ENCODE measurements at regions not wholly inside any gene's neighbourhood (a gene's known extent, or its start where the extent isn't known, plus 50 kb on each side); places are given as distances from the start of the nearest gene placed in this dataset.

DNA sequence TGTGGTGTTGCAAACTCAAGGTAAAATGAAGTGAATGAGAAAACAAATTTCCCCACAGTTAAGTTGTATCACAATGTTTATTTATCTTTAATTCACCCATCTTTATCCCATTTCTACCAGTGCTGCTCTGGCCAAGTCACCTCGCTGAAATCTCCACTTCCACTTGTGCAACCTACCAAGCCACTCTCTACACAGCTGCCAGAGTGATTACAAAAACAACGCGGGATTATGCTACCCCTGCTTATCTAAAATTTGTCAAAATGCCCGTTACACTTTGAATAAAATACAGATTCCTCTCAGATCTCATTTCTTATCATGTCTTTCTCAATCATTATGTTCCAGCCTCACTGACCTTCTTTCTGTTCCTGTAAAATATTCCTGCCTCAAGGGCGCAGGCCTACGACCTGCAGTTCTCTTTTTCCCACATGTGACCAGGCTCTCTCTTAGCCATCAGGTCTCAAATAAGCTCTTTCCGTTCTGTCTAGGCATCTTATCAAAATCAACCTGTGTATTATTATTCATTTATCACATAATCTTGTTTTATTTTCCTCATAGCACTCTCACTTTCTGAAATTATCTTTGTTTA is 95.6 kb downstream of the NTMT2 start:
- H3K4me3 ChIP-seq (ENCODE audit: low read depth, low read length) = no peak overlapping the region
- no peaks in the 10 kb centered on the region for H3K36me3 ChIP-seq (ENCODE audit: insufficient read depth, low read length)
- no peaks in the 10 kb centered on the region for H3K27me3 ChIP-seq (ENCODE audit: insufficient read depth, low read length)
- no peaks in the 10 kb centered on the region for H3K79me2 ChIP-seq (ENCODE audit: control insufficient read depth, insufficient read depth, low read length, unreplicated experiment)
- H3K4me1 ChIP-seq (ENCODE audit: control insufficient read depth, insufficient read depth, low read length, unreplicated experiment) = no peaks in the 10 kb centered on the region
- H3K27ac ChIP-seq (ENCODE audit: low read depth, low read length) = no peak overlapping the region
- no peak overlapping the region for H2AFZ ChIP-seq (ENCODE audit: low read length, unreplicated experiment)

DNA sequence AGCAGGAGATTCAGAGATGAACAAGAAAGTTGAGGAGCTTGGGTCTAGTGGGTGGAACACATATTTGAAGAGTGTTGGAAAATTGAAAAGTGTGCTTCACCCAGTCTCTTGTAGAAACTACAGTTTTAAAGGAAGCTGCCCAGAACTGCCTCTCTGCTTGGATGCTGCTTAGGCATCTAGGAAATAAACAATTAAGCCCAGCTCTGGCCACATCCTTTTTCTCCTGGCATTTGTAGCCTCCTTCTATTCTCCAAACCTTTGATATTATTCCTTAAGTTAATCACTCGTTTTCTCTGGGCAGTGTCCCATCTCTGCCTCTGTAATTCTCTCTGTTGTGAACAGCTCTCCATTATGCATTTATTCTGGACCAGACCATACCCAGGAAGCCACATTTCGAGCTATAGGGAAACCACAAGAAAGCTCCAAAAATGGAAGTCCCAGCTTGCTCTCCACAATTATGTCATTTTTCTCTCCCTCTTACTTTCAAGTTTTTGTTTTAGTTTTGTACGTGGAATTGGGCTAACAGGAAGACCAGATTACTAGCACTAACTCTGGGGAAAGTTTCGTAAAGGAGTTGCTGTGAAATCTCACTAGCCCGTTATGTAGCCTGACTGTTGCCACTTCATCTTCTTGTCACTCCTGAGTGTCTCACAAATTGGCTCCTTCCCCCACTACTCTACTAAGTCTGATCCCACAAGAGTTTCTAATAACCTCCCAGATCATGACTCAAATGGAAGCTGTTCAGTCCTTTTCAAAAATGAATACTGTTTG is 102.2 kb downstream of the NTMT2 start:
- H3K27ac ChIP-seq (ENCODE audit: low read depth, low read length) = no peak overlapping the region
- no peak overlapping the region for H2AFZ ChIP-seq (ENCODE audit: low read length, unreplicated experiment)
- H3K79me2 ChIP-seq (ENCODE audit: control insufficient read depth, insufficient read depth, low read length, unreplicated experiment) = no peaks in the 10 kb centered on the region
- no peaks in the 10 kb centered on the region for H3K36me3 ChIP-seq (ENCODE audit: insufficient read depth, low read length)
- no peaks in the 10 kb centered on the region for H3K4me1 ChIP-seq (ENCODE audit: control insufficient read depth, insufficient read depth, low read length, unreplicated experiment)
- no peak overlapping the region for H3K4me3 ChIP-seq (ENCODE audit: low read depth, low read length)
- H3K27me3 ChIP-seq (ENCODE audit: insufficient read depth, low read length) = no peaks in the 10 kb centered on the region

DNA sequence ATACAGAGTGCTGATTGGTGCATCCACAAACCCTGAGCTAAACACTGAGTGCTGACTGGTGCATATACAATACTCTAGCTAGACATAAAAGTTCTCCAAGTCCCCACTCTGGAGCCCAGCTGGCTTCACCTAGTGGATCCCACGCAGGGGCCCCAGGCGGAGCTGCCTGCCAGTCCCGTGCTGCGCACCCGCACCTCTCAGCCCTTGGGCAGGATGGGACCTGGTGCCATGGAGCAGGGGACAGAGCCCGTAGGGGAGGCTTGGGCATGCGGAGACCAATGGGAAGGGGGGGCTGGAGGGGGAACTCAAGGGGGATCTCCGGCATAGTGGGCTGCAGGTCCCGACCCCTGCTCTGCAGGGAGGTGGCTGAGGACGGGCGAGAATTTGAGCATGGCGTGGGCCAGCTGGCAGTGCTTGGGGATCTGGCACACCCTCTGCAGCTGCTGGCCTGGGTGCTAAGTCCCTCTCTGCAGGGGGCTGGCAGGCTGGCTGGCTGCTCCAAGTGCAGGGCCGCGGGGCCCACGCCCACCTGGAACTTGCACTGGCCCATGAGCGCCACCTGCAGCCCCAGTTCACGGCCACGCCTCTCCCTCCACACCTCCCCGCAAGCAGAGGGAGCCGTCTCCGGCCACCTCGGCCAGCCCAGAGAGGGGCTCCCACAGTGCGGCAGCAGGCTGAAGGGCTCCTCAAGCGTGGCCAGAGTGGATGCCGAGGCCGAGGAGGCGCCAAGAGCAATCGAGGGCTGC is 104.9 kb downstream of the NTMT2 start:
- Histone ChIP-seq H2AFZ (ENCODE audit: low read length, unreplicated experiment) (no peak overlapping the region), H3K4me3 (ENCODE audit: low read depth, low read length) (no peak overlapping the region), H3K79me2 (ENCODE audit: control insufficient read depth, insufficient read depth, low read length, unreplicated experiment) (no peaks in the 10 kb centered on the region), H3K27ac (ENCODE audit: low read depth, low read length) (no peak overlapping the region), H3K36me3 (ENCODE audit: insufficient read depth, low read length) (no peaks in the 10 kb centered on the region), H3K27me3 (ENCODE audit: insufficient read depth, low read length) (no peaks in the 10 kb centered on the region), H3K4me1 (ENCODE audit: control insufficient read depth, insufficient read depth, low read length, unreplicated experiment) (no peaks in the 10 kb centered on the region)

DNA sequence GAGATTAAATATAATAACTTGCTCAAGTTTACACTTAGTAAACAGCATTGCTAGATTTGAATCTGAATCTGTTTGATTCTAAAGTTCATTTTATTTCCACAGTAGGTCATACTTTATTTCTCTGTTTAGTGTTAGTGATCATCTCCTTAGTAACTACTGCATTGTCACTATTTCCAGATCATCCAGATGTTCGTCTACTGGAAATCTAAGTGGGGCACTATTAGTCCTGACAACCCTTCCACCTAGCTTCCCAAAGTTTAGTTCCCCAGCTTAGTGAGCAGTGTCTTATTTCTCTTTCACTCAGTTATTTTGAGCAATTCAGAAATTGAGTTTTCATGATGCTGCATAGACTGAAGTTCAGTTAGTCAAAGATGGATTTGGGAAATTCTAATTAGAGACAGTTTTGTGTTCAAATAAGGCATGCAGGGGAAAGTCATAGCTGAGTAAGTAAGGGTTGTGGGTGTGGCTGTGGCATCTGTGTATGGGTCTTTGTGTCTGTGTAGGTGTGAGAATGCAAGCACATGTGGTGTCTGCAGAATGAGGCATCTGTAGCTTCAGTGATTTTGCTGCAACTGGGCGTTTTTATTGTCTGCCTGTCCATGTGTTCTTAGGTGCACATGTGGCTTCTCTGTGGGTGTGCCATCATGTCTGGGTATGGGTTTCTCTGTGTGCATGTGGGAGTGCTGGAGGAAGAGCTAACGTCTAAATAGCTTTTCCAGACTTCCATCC is 107.3 kb downstream of the NTMT2 start:
- H3K27me3 ChIP-seq (ENCODE audit: insufficient read depth, low read length) = no peaks in the 10 kb centered on the region
- no peaks in the 10 kb centered on the region for H3K79me2 ChIP-seq (ENCODE audit: control insufficient read depth, insufficient read depth, low read length, unreplicated experiment)
- H2AFZ ChIP-seq (ENCODE audit: low read length, unreplicated experiment) = no peak overlapping the region
- no peak overlapping the region for H3K4me3 ChIP-seq (ENCODE audit: low read depth, low read length)
- no peaks in the 10 kb centered on the region for H3K36me3 ChIP-seq (ENCODE audit: insufficient read depth, low read length)
- no peaks in the 10 kb centered on the region for H3K4me1 ChIP-seq (ENCODE audit: control insufficient read depth, insufficient read depth, low read length, unreplicated experiment)
- H3K27ac ChIP-seq (ENCODE audit: low read depth, low read length) = no peak overlapping the region

DNA sequence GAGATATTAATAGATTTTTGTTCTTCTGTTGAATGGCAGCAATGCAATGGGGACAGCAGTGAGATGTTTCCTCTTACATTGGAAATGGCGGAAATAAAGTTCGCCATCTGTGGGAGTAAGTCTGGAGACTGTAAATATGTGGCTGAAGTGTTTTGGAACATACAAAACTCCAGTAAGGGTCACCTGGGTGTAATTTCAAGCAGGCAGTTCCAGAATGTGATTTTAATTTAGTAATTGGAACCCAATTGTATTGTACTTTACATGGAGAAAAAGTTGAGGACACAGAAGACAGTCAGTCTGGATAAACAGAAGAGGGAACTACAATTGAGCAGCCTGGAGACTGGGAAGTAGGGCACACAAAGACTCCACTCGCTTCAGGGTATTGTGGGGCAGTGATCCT is 108.6 kb downstream of the NTMT2 start:
- Histone ChIP-seq H3K27ac (ENCODE audit: low read depth, low read length) (no peak overlapping the region), H3K4me3 (ENCODE audit: low read depth, low read length) (no peak overlapping the region), H2AFZ (ENCODE audit: low read length, unreplicated experiment) (no peak overlapping the region), H3K36me3 (ENCODE audit: insufficient read depth, low read length) (no peaks in the 10 kb centered on the region), H3K27me3 (ENCODE audit: insufficient read depth, low read length) (no peaks in the 10 kb centered on the region), H3K79me2 (ENCODE audit: control insufficient read depth, insufficient read depth, low read length, unreplicated experiment) (no peaks in the 10 kb centered on the region), H3K4me1 (ENCODE audit: control insufficient read depth, insufficient read depth, low read length, unreplicated experiment) (no peaks in the 10 kb centered on the region)

DNA sequence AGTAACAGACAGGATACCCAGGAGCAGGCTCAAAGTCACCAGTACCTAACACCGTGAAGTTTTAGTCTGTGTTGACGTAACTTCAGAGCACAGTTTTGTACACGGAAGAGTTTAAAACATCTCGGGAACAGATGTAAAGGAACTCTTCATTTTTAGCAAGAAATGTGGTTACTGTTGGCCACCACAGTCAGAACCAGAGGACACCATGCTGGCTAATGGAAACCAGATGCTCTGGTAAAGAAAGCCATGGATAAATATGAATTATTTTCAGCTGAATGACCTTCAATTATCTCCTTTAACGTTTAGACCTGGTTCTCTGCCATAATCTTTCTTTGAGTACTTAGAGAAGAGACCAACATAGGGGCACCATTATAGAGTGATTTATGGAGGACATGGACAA is 115.9 kb downstream of the NTMT2 start:
- no peaks in the 10 kb centered on the region for H3K4me1 ChIP-seq (ENCODE audit: control insufficient read depth, insufficient read depth, low read length, unreplicated experiment)
- H3K36me3 ChIP-seq (ENCODE audit: insufficient read depth, low read length) = no peaks in the 10 kb centered on the region
- H3K79me2 ChIP-seq (ENCODE audit: control insufficient read depth, insufficient read depth, low read length, unreplicated experiment) = no peaks in the 10 kb centered on the region
- H3K27me3 ChIP-seq (ENCODE audit: insufficient read depth, low read length) = no peaks in the 10 kb centered on the region
- no peak overlapping the region for H3K4me3 ChIP-seq (ENCODE audit: low read depth, low read length)
- H3K27ac ChIP-seq (ENCODE audit: low read depth, low read length) = no peak overlapping the region
- H2AFZ ChIP-seq (ENCODE audit: low read length, unreplicated experiment) = no peak overlapping the region

DNA sequence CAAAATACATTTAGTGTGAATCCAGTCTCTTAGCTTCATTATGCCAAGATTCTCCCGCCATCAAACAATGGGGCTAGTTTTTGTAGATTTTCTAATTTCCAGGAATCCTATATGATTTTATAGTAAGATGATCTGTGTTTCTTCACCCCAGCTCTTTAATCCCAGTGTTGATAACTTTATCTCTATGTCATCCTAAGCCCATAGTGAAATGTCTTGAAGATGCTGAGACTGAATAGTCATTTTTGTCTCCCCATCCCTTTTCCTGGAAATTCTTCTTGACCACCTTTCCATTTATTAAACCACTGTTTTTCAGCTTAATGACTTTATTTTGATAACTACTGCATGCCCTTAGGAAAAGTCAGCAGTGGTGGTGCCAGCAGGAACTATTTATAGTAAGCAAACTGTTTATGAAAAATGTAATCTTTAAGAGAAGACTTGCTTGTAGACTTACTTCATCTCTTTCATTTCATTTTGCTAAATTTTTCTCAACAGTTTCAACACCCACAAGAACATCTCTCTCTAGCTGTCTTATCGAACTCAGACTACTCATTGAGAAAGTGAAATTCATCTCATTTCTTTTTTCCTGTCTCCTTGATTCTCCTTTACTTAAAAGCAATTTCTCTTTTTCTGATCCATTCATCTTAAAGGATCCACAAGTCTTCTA is 116.6 kb downstream of the NTMT2 start:
- no peak overlapping the region for H3K4me3 ChIP-seq (ENCODE audit: low read depth, low read length)
- no peak overlapping the region for H3K27ac ChIP-seq (ENCODE audit: low read depth, low read length)
- H3K27me3 ChIP-seq (ENCODE audit: insufficient read depth, low read length) = no peaks in the 10 kb centered on the region

DNA sequence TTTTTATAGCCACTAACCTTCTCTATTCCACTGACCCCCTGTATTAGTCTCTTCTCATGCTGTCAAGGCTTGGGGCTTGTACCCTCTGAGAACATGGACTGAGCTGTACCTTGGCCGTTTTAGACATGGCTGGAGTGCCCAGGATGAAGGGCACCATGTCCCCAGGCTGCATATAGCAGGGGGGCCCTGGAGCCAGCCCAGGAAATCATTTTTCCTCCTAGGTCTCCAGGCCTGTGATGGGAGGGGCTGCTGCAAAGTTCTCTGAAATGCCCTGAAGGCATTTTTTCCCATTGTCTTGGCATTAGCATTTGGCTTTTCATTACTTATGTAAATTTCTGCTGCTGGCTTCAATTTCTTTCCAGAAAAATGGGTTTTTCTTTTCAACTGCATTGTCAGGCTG is 119.5 kb downstream of the NTMT2 start:
- Histone ChIP-seq H3K36me3 (ENCODE audit: insufficient read depth, low read length) (no peaks in the 10 kb centered on the region), H3K4me3 (ENCODE audit: low read depth, low read length) (no peak overlapping the region), H2AFZ (ENCODE audit: low read length, unreplicated experiment) (no peak overlapping the region), H3K4me1 (ENCODE audit: control insufficient read depth, insufficient read depth, low read length, unreplicated experiment) (no peaks in the 10 kb centered on the region), H3K27ac (ENCODE audit: low read depth, low read length) (no peak overlapping the region), H3K27me3 (ENCODE audit: insufficient read depth, low read length) (no peaks in the 10 kb centered on the region), H3K79me2 (ENCODE audit: control insufficient read depth, insufficient read depth, low read length, unreplicated experiment) (no peaks in the 10 kb centered on the region)

More for the DNA sequence above, 116.6 kb downstream of the NTMT2 start:
- Histone ChIP-seq H2AFZ (ENCODE audit: low read length, unreplicated experiment) (no peak overlapping the region), H3K36me3 (ENCODE audit: insufficient read depth, low read length) (no peaks in the 10 kb centered on the region), H3K79me2 (ENCODE audit: control insufficient read depth, insufficient read depth, low read length, unreplicated experiment) (no peaks in the 10 kb centered on the region), H3K4me1 (ENCODE audit: control insufficient read depth, insufficient read depth, low read length, unreplicated experiment) (no peaks in the 10 kb centered on the region)

DNA sequence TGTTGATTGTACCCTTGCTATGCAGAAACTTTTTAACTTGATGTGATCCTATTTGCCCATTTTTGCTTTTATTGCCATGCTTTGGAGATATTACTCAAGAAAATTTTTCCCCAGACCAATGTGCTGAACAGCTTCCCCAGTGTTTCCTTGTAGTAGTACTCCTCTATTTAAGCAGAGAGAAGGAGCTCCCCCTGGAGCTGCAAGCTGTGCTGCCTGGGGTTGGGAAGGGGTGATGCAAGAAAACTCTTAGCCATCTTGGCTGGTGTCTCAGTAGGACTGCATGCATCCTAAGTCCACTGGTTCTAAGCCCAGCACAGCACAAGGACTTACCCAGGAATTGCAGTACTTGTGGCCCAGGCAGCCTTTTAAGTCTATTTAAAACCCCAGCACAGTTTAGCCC is 121.6 kb downstream of the NTMT2 start:
- H3K4me1 ChIP-seq (ENCODE audit: control insufficient read depth, insufficient read depth, low read length, unreplicated experiment) = no peaks in the 10 kb centered on the region
- H3K79me2 ChIP-seq (ENCODE audit: control insufficient read depth, insufficient read depth, low read length, unreplicated experiment) = no peaks in the 10 kb centered on the region
- H2AFZ ChIP-seq (ENCODE audit: low read length, unreplicated experiment) = no peak overlapping the region

DNA sequence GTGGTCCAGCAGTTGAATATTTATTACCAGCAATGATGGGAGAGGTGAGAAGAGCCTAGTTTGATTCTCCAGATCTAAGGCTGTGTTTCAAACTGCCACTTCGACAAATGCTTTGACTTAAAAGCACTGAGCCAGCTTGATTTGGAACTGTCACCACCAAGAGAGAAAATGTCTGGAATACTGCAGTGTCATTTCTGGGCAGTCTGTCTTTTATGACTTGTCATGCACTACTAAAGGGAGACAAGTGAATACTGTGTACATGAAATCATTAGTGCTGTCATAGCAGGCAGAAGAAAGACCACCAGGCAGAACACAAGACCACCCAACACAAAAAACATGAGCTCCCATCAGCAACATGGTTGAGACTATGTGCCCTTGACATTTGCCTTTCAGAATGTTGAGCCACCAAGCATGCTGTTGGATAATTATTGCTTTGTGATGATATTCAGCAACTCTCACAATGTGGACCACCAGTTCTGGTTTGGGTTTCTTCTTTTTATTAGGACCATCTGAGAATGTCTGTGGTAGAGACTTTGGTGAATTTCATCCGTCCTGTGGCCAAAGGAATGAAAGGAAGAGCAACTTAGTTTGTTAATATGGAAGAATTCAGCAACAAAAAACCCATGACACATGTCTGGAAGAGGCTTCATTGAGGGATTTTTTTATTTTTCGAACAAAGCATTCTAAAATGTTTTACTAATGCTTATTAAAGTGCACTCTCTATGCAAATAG is 125.8 kb downstream of the NTMT2 start:
- Histone ChIP-seq H3K4me1 (ENCODE audit: control insufficient read depth, insufficient read depth, low read length, unreplicated experiment) (no peaks in the 10 kb centered on the region), H3K79me2 (ENCODE audit: control insufficient read depth, insufficient read depth, low read length, unreplicated experiment) (no peaks in the 10 kb centered on the region), H3K4me3 (ENCODE audit: low read depth, low read length) (no peak overlapping the region), H3K36me3 (ENCODE audit: insufficient read depth, low read length) (no peaks in the 10 kb centered on the region), H2AFZ (ENCODE audit: low read length, unreplicated experiment) (no peak overlapping the region), H3K27ac (ENCODE audit: low read depth, low read length) (no peak overlapping the region), H3K27me3 (ENCODE audit: insufficient read depth, low read length) (no peaks in the 10 kb centered on the region)

More for the DNA sequence above, 121.6 kb downstream of the NTMT2 start:
- H3K27ac ChIP-seq (ENCODE audit: low read depth, low read length) = no peak overlapping the region
- no peaks in the 10 kb centered on the region for H3K27me3 ChIP-seq (ENCODE audit: insufficient read depth, low read length)
- no peak overlapping the region for H3K4me3 ChIP-seq (ENCODE audit: low read depth, low read length)
- H3K36me3 ChIP-seq (ENCODE audit: insufficient read depth, low read length) = no peaks in the 10 kb centered on the region
